ENCODE measurements at regions not wholly inside any gene's neighbourhood (a gene's known extent, or its start where the extent isn't known, plus 50 kb on each side); places are given as distances from the start of the nearest gene placed in this dataset.

- no peak for TF ChIP-seq EZH2 (IDR thresholded peaks at IDR 0.05; ENCODE audit: insufficient read depth, poor library complexity, severe bottlenecking)
- TF ChIP-seq EZH2phosphoT487 (IDR thresholded peaks at IDR 0.05; ENCODE audit: insufficient read depth, low read depth): no peak
These were observed 155.7 kb downstream of the SEC23A start for GRCh38 chr14:38947343-38947742.

Data from GM23248 (cell line).